AG09309 (cell line): ENCODE measurements at regions not wholly inside any gene's neighbourhood (a gene's known extent, or its start where the extent isn't known, plus 50 kb on each side); places are given as distances from the start of the nearest gene placed in this dataset.

ENCODE experiments used
- DNase-seq: peaks from one replicate; pipeline ENCODE4 v3.0.0-alpha.2; 2010; ENCODE audit warnings: low read depth
- H3K4me3 ChIP-seq: 2 replicates; pipeline ENCODE4 v1.5.1; 2011; ENCODE audit warnings: mild to moderate bottlenecking, low read depth, low read length, moderate library complexity; ENCODE audit not compliant: control insufficient read depth
- CTCF ChIP-seq: IDR thresholded peaks from 2 replicates; pipeline ENCODE4 v1.5.1; 2011; ENCODE audit warnings: mild to moderate bottlenecking, low read depth, low read length, inconsistent platforms; ENCODE audit not compliant: insufficient read depth, control insufficient read depth; ENCODE audit errors: missing control alignments

- DNase-seq: no peak
- TF ChIP-seq CTCF: no peak
- H3K4me3 ChIP-seq: no peak overlapping the region
Measured at GRCh38 chr1:232213928-232214327, 416.0 kb downstream of the SIPA1L2 start.

- TF ChIP-seq CTCF: no peak
- no peak overlapping the region for H3K4me3 ChIP-seq
- no peak for DNase-seq
Measured at GRCh38 chr1:232212253-232212652, 417.7 kb downstream of the SIPA1L2 start.

GRCh38 chr1:232211149-232211548 lies 418.8 kb downstream of the SIPA1L2 start:
- H3K4me3 ChIP-seq: no peak overlapping the region
- DNase-seq: no peak
- peak; percentile 28 for TF ChIP-seq CTCF

- DNase-seq: no peak
- no peak for TF ChIP-seq CTCF
- no peak overlapping the region for H3K4me3 ChIP-seq
Measured at GRCh38 chr1:232209357-232209756, 420.6 kb downstream of the SIPA1L2 start.

GRCh38 chr1:232207073-232207866 lies 422.7 kb downstream of the SIPA1L2 start:
- no peak for TF ChIP-seq CTCF
- H3K4me3 ChIP-seq: no peak overlapping the region
- no peak for DNase-seq

- DNase-seq: no peak
- no peak overlapping the region for H3K4me3 ChIP-seq
- TF ChIP-seq CTCF: no peak
Measured at GRCh38 chr1:232204269-232204668, 425.7 kb downstream of the SIPA1L2 start.

- DNase-seq: no peak
- H3K4me3 ChIP-seq: no peak overlapping the region
- no peak for TF ChIP-seq CTCF
Measured at GRCh38 chr1:232201024-232201423, 428.9 kb downstream of the SIPA1L2 start.
